Fibroblast of skin of left biceps (primary cell): ENCODE measurements at regions not wholly inside any gene's neighbourhood (a gene's known extent, or its start where the extent isn't known, plus 50 kb on each side); places are given as distances from the start of the nearest gene placed in this dataset.
"Not testable (repeated sequence)": the region's sequence is repeated elsewhere in the genome, so short reads cannot be mapped to it uniquely, and the experiment has no call there.

Source experiments
- DNase-seq, 2 experiments: peaks; one replicate each; pipeline ENCODE4 v3.0.0-alpha.2; 2013; ENCODE audit warnings: low read depth in 2 of 2

GRCh38 chr4:132266374-132266773 lies 882.7 kb upstream of the PCDH10 start:
- no peak for DNase-seq

- no peak for DNase-seq
Measured at GRCh38 chr4:132267321-132267720, 881.8 kb upstream of the PCDH10 start.

GRCh38 chr4:132269303-132269990 lies 879.6 kb upstream of the PCDH10 start:
- no peak for DNase-seq

GRCh38 chr4:132275583-132276121 lies 873.4 kb upstream of the PCDH10 start:
- DNase-seq, result no peak

- no peak for DNase-seq
Measured at GRCh38 chr4:132276185-132276584, 872.9 kb upstream of the PCDH10 start.

GRCh38 chr4:132276989-132277388 lies 872.1 kb upstream of the PCDH10 start:
- DNase-seq, result no peak

- DNase-seq, result no peak
Measured at GRCh38 chr4:132281733-132282132, 867.4 kb upstream of the PCDH10 start.

GRCh38 chr4:132284910-132285426 lies 864.1 kb upstream of the PCDH10 start:
- DNase-seq, result no peak

- DNase-seq, result no peak
Measured at GRCh38 chr4:132297346-132297745, 851.7 kb upstream of the PCDH10 start.

GRCh38 chr4:132299841-132300240 lies 849.3 kb upstream of the PCDH10 start:
- DNase-seq, result no peak

- DNase-seq, result no peak
Measured at GRCh38 chr4:132312521-132312920, 836.6 kb upstream of the PCDH10 start.

- no peak for DNase-seq
Measured at GRCh38 chr4:132313852-132314251, 835.2 kb upstream of the PCDH10 start.

- DNase-seq, result no peak
Measured at GRCh38 chr4:132316738-132317137, 832.4 kb upstream of the PCDH10 start.

GRCh38 chr4:132317923-132318322 lies 831.2 kb upstream of the PCDH10 start:
- no peak for DNase-seq

- no peak for DNase-seq
Measured at GRCh38 chr4:132328761-132329160, 820.3 kb upstream of the PCDH10 start.

GRCh38 chr4:132330994-132331393 lies 818.1 kb upstream of the PCDH10 start:
- no peak for DNase-seq

- no peak for DNase-seq
Measured at GRCh38 chr4:132332932-132333723, 816.0 kb upstream of the PCDH10 start.

GRCh38 chr4:132333724-132334047 lies 815.4 kb upstream of the PCDH10 start:
- DNase-seq, result no peak

- no peak for DNase-seq
Measured at GRCh38 chr4:132334081-132334480, 815.0 kb upstream of the PCDH10 start.

- DNase-seq, result no peak
Measured at GRCh38 chr4:132344924-132345828, 803.9 kb upstream of the PCDH10 start.

GRCh38 chr4:132346016-132346415 lies 803.1 kb upstream of the PCDH10 start:
- DNase-seq, result no peak

- DNase-seq, result not testable (repeated sequence)
Measured at GRCh38 chr4:132351606-132352005, 797.5 kb upstream of the PCDH10 start.
